GM19438 (cell line): ENCODE measurements at regions not wholly inside any gene's neighbourhood (a gene's known extent, or its start where the extent isn't known, plus 50 kb on each side); places are given as distances from the start of the nearest gene placed in this dataset.
A peak's percentile ranks its signal among the peaks of the same experiment; 100 is the strongest.
"Not testable (repeated sequence)": the region's sequence is repeated elsewhere in the genome, so short reads cannot be mapped to it uniquely, and the experiment has no call there.

Experiments used
- ATAC-seq: cut with Tn5 transposase; IDR thresholded peaks from one replicate; pipeline ENCODE4 v1.9.1; 2021; ENCODE audit warnings: low read depth; ENCODE audit not compliant: unreplicated experiment

DNA sequence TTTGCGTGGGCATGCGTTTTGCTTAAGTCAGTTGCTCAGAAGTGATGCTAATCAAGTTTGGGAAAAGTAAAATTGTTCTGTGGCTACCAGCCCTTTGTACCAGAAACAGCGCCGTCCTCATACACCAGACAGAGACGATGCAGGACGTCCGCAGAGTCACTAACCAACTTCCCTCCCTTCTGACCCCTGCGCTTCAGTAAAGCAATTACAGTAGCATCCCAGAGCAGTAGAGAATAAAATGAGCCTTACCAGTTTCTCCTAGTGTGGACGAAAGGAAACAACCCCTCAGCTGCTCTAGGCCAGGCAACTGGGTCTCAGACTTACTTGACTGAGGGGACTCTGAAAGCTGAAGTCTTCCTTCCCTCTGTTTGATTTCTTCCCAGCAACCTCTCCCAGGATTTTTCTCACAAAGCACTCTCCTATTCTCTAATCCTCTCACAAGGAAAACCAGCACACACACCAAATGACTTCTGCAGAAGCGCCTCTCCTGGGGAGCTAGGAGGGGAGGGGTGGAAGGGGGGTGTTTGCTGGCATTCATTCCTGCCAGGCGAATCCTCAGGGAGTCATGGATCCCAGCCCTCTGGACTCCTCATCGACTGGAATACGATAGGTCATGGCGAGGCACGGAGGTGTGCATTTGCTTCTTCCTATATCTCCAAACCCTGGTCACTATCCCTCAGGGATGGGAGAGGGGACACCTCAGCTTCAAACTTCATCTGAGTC lies 56.0 kb upstream of the MID1 start:
- ATAC-seq: no peak

DNA sequence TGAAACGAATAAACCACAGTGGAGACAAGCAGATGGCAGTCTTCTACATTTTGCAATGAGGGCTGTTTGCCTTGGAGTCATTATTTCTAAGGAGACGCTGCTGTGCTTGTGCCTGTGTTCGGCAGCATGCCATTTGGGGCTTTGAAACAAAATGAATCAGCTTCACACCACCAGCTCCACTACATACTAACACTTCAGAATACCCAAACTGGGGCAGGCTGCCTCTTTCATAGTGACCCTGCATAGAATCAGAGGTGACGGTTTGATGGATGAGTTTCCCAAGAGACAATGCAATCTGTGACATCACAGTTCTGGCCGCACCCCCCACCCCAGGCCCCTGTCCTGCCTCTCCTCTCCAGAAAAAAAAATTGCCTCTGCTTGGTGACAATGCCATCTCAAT lies 57.1 kb upstream of the MID1 start:
- ATAC-seq: no peak

GRCh38 chrX:10679387-10679786 lies 59.0 kb upstream of the MID1 start:
- ATAC-seq: no peak

- no peak for ATAC-seq
These were observed 60.8 kb upstream of the MID1 start for GRCh38 chrX:10681167-10681566.

DNA sequence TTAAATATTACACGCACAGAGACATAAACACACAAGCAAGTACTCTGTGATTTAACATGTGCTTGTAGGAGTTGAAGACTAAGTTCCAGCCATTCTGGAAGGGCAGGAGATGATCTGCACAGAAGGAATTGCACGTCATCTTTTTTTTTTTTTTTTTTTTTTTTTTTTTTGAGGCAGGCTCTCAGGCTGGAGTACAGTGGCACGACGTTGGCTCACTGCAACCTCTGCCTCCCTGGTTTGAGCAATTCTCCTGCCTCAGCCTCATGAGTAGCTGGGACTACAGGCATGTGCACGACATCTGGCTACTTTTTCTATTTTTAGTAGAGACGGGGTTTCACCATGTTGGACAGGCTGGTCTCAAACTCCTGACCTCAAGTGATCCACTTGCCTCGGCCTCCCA lies 63.2 kb upstream of the MID1 start:
- not testable (repeated sequence) for ATAC-seq

- ATAC-seq: no peak
These were observed 65.7 kb upstream of the MID1 start for GRCh38 chrX:10685923-10686595.

DNA sequence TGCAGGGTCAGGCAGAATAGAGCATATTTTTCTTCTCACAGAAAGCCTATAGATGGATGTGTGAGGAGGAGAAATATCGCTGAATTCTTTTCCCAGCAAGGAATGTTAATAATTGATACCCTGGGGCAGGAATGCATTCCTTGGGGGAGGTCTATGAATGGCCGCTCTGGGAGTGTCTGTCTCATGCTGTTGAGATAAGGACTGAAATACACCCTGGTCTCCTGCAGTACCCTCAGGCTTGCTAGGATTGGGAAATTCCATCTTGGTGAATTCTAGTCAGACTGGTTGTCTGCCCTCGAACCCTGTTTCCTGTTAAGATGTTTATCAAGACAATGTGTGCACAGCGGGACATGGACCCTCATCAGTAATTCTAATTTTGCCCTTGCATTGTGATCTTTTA lies 71.4 kb upstream of the MID1 start:
- ATAC-seq: not testable (repeated sequence)

GRCh38 chrX:10697616-10698317 lies 77.4 kb upstream of the MID1 start:
- ATAC-seq: no peak

- ATAC-seq: no peak
These were observed 77.9 kb upstream of the MID1 start for GRCh38 chrX:10698318-10698640.

- no peak for ATAC-seq
These were observed 81.6 kb upstream of the MID1 start for GRCh38 chrX:10702031-10702430.

DNA sequence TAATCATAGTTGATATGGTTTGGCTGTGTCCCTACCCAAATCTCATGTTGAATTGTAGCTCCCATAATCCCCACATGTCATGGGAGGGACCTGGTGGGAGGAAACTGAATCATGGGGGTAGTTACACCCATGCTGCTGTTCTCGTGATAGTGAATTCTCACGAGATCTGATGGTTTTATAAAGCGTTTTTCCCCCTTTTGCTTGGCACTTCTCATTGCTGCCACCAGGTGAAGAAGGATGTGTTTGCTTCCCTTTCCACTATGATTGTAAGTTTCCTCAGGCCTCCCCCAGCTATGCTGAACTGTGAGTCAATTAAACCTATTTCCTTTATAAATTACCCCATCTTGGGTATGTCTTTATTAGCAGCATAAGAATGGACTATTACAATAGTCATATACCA lies 86.0 kb upstream of the MID1 start:
- ATAC-seq: not testable (repeated sequence)

GRCh38 chrX:10707773-10708172 lies 87.4 kb upstream of the MID1 start:
- ATAC-seq: no peak

DNA sequence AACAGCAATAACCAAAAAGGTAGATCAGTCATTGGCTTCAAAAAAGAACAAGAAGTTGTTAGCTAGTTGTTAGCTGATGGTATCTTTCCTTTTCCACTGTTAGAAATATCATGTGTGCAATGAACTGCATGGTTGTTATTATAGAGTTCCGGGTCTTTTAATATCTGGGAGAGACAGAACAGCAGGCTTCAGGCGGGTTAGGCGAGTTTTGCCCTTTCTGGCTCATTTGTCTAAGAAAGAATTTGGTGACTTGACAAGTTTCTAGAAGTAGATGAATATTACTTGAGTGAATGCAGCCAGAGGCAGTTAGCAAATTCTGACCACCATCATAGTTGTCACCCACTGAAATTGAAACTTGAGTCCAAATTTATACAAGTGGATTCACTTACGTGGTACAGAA lies 88.9 kb upstream of the MID1 start:
- ATAC-seq: no peak

DNA sequence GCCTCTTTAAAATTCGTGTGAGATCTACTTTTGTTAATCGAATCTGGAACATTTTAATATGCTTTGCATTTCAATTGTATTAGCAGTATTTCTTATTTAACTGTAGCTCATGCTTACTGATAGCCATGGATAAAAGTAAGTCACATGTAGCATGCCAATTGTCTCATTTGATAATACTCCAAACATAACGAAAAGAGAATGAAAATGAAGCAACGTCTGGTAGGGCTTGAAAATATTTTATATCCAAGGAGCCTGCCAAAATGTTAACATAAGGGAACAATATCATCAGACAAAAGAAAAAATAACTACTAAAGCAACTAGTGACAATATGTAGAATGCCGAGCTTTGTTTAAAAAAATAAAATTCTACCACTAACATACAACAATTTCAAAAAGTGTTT lies 94.1 kb upstream of the MID1 start:
- no peak for ATAC-seq

- ATAC-seq: peak; percentile 77
These were observed 102.5 kb upstream of the MID1 start for GRCh38 chrX:10722851-10723250.

DNA sequence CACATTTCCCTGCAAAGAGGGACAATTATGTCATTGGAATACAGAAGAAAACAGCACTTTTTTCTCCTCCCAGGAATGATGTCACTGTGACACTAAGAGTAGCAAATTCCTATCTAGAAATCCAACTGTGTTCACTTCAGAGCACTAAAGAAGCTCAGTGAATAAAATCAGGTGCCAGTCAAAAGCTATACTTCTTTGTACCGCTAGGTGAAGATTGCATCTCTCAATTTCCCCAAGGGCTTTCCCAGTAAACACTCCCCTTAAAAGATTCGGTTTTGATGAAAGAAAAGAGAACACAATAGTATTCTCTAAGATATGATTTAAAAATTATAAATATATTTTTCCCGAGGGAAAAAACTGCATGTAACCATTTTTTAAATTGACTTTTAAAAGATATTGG lies 104.7 kb upstream of the MID1 start:
- no peak for ATAC-seq

DNA sequence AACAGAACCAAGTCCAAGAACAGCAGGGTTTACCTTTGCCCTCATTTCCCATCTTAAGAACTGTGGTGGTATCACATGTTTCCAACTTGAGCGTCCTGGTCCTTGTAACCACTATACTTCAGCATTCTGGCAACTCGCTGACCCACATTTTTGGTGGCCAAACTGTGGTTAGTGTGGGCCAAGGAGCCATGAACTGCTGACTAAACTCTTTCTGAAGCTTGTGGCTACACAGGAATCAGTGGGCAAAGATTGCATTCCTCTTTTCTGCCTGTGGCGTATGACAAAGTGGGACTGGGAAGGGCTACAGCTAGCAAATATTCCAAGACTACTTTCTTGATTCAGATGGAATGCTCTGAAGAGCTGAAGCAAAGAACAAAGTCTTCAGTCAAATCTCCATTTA lies 106.3 kb upstream of the MID1 start:
- ATAC-seq: no peak

- ATAC-seq: no peak
These were observed 108.5 kb upstream of the MID1 start for GRCh38 chrX:10728806-10729389.

DNA sequence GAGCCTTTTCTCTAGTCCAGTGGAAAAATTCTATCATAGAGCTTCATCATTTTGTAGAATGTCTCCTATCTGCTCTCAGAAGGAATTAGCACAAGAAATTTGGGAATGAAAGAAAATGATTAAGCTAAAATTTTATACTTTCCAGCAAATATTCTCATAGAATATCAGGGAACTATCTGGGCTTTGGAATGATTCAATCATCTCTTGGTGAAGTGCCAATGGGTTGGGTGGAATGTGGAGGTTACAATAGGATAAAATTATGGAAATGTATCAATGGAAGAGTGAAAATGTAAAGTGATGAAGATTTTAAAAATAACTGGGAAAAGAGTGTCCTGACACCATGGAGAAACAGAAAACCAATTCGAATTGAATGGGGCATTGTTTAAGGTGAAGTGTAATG lies 119.0 kb upstream of the MID1 start:
- no peak for ATAC-seq

DNA sequence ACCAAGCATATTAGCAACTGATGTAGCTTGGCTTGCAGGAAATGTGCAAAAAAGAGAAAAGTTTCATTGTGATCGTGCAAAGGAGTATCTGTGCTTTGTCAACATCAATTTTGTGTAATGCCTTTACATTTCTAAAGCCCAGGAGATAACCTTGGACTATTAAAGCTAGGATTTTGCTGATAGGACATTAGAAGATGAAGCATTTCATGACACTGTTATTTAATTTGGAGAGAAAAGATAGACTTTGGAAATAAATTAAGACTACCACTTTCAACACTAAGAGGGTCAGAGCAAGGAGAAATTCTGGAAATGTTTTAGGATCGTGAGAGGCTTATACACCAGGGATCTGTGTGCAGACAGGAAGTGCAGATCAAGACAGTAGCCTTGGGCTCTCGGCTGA lies 120.6 kb upstream of the MID1 start:
- no peak for ATAC-seq

GRCh38 chrX:10741550-10741949 lies 121.2 kb upstream of the MID1 start:
- ATAC-seq: no peak

DNA sequence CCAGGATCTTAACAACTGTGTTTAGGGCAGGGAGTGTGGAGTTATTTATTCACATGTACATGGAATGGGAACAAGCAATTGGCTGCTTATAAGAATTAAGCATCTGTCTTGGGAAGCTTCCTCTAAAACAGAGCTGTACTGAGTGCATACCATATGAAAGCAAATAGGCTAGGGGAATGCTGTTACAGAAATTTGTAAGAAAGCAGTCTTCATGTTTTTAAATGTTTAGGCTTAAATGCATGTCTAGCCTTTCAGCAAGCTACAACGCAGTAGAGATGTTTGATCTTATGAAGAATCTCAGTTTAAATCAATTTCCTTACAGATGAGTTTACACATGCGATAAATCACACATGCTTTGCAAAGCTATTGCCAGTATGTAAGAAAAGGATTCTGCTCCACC lies 123.1 kb upstream of the MID1 start:
- no peak for ATAC-seq
